ENCODE measurements at regions not wholly inside any gene's neighbourhood (a gene's known extent, or its start where the extent isn't known, plus 50 kb on each side); places are given as distances from the start of the nearest gene placed in this dataset.

- no peak overlapping the region for H4K5ac ChIP-seq (ENCODE audit: insufficient read length, low read depth, low read length)
- H2BK12ac ChIP-seq (ENCODE audit: low read depth, low read length): no peak overlapping the region
- H3K27ac ChIP-seq (ENCODE audit: low read depth, low read length): no peak overlapping the region
- no peak overlapping the region for H4K8ac ChIP-seq (ENCODE audit: extremely low read depth, insufficient read depth, low read length)
- no peaks in the 10 kb centered on the region for H3K79me2 ChIP-seq (ENCODE audit: control insufficient read depth in 1 of 2, insufficient read depth in 2 of 2, low read length in 2 of 2)
- H3K23me2 ChIP-seq (ENCODE audit: low read depth, low read length): no peaks in the 10 kb centered on the region
- H2BK120ac ChIP-seq (replicated peaks; ENCODE audit: low read depth, low read length): no peak overlapping the region
- no peak overlapping the region for H2BK15ac ChIP-seq (ENCODE audit: low read length)
- DNase-seq (ENCODE audit: low read depth in 1 of 2, low spot score in 2 of 2) (no peak), FAIRE-seq (no peak)
- H3K23ac ChIP-seq (ENCODE audit: insufficient read length): no peak overlapping the region
- H3K4me2 ChIP-seq (ENCODE audit: insufficient read depth in 1 of 2, low read depth in 2 of 2, low read length in 2 of 2): no peak overlapping the region
- no peak overlapping the region for H3K9ac ChIP-seq (replicated peaks in 1 of 4; ENCODE audit: extremely low read depth in 1 of 4, low read depth in 3 of 4, low read length in 3 of 4)
- H2BK20ac ChIP-seq (ENCODE audit: low read length): no peak overlapping the region
- H2AFZ ChIP-seq (ENCODE audit: low read length): no peak overlapping the region
- H3K27me3 ChIP-seq (replicated peaks in 1 of 4; ENCODE audit: control insufficient read depth in 3 of 4, extremely low read depth in 1 of 4, insufficient read depth in 3 of 4, low read length in 3 of 4): no peaks in the 10 kb centered on the region
- H3K9me3 ChIP-seq (ENCODE audit: insufficient read depth in 2 of 2, low read depth in 1 of 2, low read length in 1 of 2): no peaks in the 10 kb centered on the region
- H2AK5ac ChIP-seq (ENCODE audit: low read depth, low read length): no peak overlapping the region
- H2BK5ac ChIP-seq (ENCODE audit: low read depth, low read length): no peak overlapping the region
- H4K91ac ChIP-seq (replicated peaks; ENCODE audit: insufficient read length, low read length): no peak overlapping the region
- H3K79me1 ChIP-seq (ENCODE audit: low read depth, low read length): no peaks in the 10 kb centered on the region
- H3K4ac ChIP-seq (replicated peaks; ENCODE audit: insufficient read length, low read depth, low read length): no peak overlapping the region
- H3K4me3 ChIP-seq (ENCODE audit: extremely low read depth in 1 of 4, insufficient read depth in 2 of 4, low read depth in 3 of 4, low read length in 4 of 4): no peak overlapping the region
- no peaks in the 10 kb centered on the region for H3K36me3 ChIP-seq (ENCODE audit: control insufficient read depth in 2 of 4, insufficient read depth in 4 of 4, low read length in 3 of 4)
- 95% methylated on average over 2 of the region's 2 CpGs; no CpG with 5 or more reads in 1 of the 2 experiments for WGBS, 2 experiments (ENCODE audit: extremely low coverage in 1 of 2, insufficient coverage in 1 of 2, insufficient read length in 1 of 2, insufficient replicate concordance in 2 of 2, low coverage in 1 of 2, low lambda C conversion rate in 2 of 2, missing lambda C conversion rate in 1 of 2)
- H3K18ac ChIP-seq (ENCODE audit: extremely low read depth, low read length): no peak overlapping the region
- H4K20me1 ChIP-seq (replicated peaks in 1 of 2; ENCODE audit: control insufficient read depth in 1 of 2, insufficient read depth in 2 of 2, low read length in 2 of 2): no peaks in the 10 kb centered on the region
- H3K4me1 ChIP-seq (replicated peaks in 1 of 4; ENCODE audit: control insufficient read depth in 3 of 4, insufficient read depth in 4 of 4, low read length in 3 of 4): peaks cover 0 to 5% (median 2%) of the 10 kb centered on the region in 4 experiments; a peak in 4 of 7 replicates
- TF ChIP-seq KDM5A (IDR thresholded peaks at IDR 0.05; ENCODE audit: low read length) (no peak), RBBP5 (IDR thresholded peaks at IDR 0.05; ENCODE audit: borderline replicate concordance, low read depth, low read length) (no peak), GTF2F1 (IDR thresholded peaks at IDR 0.05; ENCODE audit: borderline replicate concordance, low read depth, low read length) (no peak)
- CTCF ChIA-PET (ENCODE audit: partially characterized antibody): no interaction called here
- H3K56ac ChIP-seq (replicated peaks; ENCODE audit: insufficient read length, low read depth, low read length): no peak overlapping the region
- POLR2A ChIA-PET (ENCODE audit: partially characterized antibody): no interaction called here
- H3K14ac ChIP-seq (ENCODE audit: insufficient read length): no peak overlapping the region
These were observed 366.0 kb upstream of the PDGFD start for GRCh38 chr11:104529906-104530305.

Measured in H1 (cell line).